GM12873 (cell line): ENCODE measurements at regions not wholly inside any gene's neighbourhood (a gene's known extent, or its start where the extent isn't known, plus 50 kb on each side); places are given as distances from the start of the nearest gene placed in this dataset.

Source experiments
- TF ChIP-seq, protein P1 (sequence below): IDR thresholded peaks from 2 replicates; pipeline ENCODE4 v1.5.1; 2012; ENCODE audit warnings: low read depth, mild to moderate bottlenecking, moderate library complexity, low read length, control low read depth; ENCODE audit not compliant: insufficient read depth; ENCODE audit errors: missing control alignments

DNA sequence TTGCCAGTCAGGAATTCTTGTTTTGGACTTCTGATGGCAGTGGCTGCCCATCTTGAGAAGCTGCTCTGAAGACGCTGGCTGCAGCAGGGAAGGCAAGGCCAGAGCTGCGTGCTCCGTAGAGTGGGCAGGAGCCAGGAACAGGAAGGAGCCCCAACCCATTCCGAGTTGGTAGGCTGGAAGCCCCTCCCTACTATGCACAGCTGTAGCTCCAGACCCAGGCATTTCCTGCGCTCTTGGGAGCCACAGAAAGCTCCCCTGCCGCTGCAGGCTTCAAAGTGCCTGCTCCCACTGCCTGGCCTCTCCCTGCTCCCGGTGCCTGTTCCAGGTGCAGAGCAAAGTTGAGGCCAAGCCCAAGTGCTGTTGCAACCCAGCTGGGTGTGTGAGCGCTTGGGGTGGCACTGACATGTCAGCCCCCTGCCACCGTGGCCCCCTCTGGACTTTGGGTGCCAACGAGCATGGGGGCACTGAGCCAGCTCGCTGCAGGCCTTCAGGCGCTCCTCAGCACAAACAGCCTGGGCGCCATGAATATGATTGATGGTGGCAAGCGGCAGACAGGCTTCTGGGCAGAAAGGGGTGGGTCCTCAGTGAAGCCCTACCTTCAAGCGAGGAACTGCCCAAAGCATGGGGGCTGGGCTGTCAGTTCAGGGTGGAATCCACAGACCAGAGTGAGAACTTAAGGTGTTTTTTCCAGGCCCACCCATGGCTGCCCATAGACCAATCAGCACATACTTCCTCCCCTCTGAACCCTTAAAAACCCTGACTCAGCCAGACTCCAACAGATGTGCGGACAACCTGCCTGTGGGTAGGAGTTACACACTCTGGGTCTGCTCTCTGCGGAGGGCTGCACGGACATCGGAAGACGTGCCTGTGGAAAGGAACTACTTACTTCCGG lies 677.2 kb upstream of the INTU start:
- TF ChIP-seq, protein P1, sequence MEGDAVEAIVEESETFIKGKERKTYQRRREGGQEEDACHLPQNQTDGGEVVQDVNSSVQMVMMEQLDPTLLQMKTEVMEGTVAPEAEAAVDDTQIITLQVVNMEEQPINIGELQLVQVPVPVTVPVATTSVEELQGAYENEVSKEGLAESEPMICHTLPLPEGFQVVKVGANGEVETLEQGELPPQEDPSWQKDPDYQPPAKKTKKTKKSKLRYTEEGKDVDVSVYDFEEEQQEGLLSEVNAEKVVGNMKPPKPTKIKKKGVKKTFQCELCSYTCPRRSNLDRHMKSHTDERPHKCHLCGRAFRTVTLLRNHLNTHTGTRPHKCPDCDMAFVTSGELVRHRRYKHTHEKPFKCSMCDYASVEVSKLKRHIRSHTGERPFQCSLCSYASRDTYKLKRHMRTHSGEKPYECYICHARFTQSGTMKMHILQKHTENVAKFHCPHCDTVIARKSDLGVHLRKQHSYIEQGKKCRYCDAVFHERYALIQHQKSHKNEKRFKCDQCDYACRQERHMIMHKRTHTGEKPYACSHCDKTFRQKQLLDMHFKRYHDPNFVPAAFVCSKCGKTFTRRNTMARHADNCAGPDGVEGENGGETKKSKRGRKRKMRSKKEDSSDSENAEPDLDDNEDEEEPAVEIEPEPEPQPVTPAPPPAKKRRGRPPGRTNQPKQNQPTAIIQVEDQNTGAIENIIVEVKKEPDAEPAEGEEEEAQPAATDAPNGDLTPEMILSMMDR, result no peak

DNA sequence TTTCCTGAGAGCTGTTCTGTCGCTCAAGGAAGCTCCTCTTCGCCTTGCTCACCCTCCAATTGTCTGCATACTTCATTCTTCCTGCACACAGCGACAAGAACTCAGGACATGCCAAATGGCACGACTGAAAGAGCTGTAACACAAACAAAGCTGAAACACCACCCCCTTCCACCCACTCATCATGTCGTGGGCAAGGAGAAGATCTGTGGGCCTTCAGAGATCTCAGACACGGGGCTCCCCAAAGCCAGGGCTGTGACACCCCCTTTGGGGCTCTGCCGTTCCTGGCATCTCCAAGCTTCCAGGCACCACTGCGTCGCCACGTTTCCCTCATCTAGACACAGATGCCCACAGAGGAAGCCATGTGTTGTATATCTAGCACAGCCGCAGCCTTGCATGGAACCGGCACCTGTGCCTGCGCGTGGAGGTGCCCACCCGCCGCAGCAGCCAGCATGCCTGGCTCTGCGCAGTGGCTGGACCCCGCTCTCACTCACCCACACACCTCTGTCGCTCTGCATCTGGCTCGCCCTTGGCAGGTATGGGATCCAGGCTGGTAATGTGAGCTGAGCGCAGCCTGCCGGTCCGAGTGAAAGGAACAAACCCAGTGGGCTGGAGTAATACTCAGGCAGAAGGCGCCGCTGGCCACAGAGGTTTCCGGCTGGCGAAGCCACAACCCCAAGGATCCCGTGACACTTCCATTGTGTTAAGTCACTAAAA lies 676.4 kb upstream of the INTU start:
- TF ChIP-seq, protein P1, result no peak

DNA sequence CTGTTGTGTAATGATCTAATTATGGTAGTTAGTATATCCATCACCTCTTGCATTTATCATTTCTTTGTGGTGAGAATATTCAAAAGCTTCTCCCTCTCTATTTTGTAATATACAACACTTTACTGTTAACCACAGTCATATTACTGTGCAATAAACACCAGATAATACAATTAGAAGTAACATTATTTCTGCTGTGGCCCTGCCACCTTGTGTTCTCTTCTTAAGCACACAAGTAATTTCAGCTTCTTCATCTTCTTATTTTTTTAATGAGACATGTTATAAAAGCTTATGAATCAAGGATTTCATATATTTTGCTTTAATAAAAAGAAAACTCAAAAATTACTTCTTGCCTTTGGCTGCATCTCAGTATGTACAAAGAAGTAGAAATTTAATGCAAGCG lies 675.2 kb upstream of the INTU start:
- TF ChIP-seq, protein P1, result no peak

DNA sequence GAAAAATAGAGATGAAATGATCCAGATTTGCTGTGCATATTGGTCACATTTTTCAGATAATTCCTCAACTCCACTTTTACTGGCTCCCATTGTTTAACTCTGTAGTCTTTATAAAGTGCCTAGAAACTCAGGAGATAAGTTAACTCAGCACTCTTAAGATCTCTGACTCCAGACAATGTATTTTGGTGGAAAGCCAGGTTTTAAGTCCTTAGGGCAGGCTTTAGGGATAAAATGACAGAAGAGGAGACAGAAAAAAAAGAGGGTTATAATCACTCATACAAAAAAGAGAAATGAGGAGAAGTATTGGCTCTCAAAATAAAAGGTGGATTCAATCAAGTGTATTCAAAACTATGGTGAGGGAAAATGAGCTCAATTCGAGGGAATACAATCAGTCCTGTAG lies 674.8 kb upstream of the INTU start:
- TF ChIP-seq, protein P1, result no peak

DNA sequence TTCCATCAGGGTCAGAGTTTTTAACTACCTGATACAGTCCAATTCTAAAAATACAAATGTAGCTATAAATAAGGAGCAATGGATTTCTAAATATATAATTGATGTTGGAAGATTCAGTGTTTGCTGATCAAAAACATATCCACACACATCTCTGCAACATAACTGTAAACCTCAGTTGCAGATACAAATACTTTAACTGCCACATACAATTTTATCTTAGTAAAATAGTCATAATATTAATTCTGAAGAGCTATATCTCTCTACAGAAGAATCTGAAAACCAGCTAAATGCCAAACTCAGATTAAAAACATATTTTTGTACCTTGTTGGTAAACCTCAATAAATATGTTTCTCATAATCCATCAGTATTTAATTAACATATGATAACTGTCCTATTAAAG lies 674.3 kb upstream of the INTU start:
- TF ChIP-seq, protein P1, result no peak

DNA sequence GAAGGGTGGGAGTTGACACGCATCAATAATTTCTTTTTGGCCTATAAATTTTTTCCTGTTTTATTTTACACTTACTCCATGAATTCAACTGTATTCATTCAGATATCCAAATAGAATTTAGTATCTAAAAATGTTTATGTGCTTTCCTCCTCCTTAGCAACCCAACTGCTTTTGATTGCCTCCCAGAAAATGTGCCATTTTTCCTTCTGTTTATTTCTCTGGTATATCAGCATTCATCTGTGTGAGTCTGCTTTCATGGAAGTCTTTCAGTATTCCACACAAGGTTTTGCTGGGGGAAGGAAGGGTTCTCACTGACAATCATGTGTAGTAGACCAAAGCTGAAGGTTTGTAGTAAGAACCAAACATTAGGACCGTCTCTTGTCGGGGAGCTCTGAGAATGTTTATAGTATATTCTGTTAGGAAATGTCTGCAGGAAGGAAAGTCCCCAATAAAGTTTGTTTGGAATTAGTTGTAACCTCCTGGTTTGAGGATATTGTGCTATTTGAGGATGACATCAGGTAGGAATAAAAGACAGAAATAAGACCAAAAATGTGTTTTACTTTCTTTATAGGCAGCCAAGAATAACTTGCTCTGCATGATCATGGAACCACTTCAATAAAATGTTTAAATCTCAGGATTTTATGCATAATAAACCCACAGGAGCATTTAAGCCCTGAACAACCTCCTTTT lies 673.6 kb upstream of the INTU start:
- TF ChIP-seq, protein P1, result no peak

DNA sequence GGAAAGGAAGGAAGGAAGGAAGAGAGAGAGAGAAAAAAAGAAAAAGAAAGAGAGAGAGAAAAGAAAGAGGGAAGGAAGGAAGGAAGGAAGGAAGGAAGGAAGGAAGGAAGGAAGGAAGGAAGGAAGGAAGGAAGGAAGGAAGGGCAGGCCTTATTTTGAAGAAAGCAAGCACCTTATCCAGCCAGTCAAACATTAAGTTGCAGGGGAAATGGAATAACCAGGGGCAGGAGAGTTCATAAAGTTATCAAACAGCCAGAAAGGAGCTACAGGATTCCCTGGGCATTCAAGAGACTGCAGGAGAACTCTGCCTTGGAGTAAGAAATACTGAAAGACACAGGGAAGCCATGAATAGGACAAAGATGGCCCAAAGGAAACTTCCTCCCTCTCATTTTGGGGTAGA lies 672.0 kb upstream of the INTU start:
- TF ChIP-seq, protein P1, result no peak
